ENCODE measurements at regions not wholly inside any gene's neighbourhood (a gene's known extent, or its start where the extent isn't known, plus 50 kb on each side); places are given as distances from the start of the nearest gene placed in this dataset.
"Not testable (repeated sequence)": the region's sequence is repeated elsewhere in the genome, so short reads cannot be mapped to it uniquely, and the experiment has no call there.

DNA sequence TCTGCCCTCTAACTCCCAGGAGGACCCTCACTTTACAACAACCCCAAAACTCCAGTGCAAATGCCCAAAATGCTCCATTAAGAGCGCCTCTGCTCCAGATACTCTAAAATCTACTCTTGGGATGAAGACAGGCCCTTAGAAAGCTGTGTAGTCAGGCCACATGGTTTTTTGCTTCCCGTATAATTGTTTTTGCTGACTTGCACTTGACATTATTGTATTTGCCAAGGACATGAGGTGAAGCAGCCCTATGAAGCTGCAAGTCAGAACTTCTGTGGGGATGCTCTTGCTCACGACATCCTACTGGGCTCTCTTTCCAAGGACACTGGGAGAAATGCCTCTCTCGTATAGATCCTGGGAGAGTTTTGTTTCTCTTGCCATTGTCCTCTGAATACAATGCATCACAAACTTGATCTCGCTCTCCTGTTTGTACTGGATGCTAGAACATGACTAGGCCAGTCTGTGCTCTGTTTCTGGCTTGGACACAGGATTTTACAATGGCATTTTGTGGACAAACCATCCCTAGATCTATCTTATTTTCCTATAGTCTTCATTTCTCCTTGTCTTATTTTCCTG is 177.2 kb upstream of the DTNBP1 start:
- no peak for DNase-seq (ENCODE audit: low spot score)

DNA sequence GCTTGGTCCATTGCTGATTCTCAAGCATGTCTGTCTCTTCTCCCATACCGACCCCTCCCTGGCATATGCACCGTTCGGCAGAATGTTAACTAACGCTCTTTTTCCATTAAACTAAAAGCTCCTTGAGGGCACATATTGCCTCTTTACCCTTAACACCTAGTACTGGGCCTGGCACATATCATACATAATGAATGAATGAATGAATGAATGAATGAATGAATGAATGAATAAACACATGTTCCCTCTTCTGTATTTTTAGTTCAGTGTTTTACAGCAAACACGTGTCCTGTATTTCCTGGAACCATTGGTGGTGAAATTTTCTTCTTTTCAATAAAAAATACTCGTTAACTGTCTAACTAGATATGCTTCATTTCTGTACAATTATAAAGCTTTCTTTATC is 174.4 kb upstream of the DTNBP1 start:
- DNase-seq (ENCODE audit: low spot score): no peak

DNA sequence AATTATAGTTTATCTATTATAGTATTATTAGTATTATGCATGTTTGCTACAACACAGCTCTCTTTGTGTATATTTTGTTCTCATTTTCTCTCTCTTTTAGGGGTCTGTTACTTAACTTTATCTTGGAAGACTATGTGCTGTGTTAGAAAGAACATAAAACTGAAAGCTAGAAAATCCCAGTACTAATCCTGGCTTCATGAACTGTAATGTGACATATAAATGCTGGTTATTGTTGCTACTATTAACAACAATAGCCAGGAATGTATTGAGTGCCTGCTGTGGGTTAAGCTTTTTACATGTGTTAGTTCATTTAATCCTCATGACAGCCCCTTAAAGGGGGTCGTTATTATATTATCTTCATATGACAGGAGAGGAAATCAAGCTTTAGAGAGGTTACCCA is 170.0 kb upstream of the DTNBP1 start:
- DNase-seq (ENCODE audit: low spot score): no peak

DNA sequence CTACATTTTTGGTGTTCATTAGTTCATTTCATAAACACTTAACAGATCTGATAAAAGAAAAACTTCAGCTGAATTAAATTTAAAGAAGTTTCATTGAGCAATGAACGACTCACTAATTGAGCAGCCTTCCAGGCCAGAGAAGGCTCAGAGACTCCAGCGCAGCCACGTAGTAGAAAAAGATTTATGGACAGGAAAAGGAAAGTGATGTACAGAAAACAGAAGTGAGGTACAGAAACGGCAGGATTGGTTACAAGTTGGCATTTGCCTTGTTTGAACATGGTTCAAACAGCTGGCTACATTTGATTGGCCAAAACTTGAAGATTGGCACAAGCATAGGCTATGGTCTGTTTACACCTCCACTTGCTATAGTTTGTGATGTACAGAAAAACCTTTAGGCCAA is 166.3 kb upstream of the DTNBP1 start:
- DNase-seq (ENCODE audit: low spot score): no peak

DNA sequence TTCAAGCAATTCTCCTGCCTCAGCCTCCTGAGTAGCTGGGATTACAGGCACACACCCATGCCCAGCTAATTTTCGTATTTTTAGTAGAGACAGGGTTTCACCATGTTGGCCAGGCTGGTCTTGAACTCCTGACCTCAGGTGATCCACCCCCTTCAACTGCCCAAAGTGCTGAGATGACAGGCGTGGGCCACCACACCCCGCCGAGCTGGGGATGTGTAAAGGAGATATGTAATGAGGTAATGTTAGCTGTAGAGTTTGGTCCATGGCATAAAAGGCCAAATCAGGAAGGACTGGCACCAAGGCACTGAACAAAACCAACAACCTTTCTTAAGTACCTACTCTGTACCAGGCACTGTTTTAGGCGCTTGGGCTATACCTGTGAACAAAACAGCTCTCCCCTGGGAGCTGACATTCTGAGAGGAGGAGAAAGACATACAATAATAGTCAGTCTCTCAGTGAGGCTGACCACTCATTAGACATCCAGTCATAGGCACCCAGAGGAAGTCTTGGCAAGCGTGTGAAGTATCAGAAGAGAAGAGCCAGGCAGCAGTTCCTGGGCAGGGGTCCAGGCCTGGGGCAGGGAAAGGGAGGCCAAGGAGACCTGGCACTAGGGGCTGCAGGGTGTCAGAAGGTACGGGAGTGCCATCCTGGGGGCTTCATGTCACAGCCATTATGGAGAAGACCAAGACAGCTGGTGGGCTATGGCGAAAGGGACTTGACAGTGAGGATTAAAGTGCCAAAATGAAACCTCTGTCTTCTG is 164.8 kb upstream of the DTNBP1 start:
- DNase-seq (ENCODE audit: low spot score): no peak

DNA sequence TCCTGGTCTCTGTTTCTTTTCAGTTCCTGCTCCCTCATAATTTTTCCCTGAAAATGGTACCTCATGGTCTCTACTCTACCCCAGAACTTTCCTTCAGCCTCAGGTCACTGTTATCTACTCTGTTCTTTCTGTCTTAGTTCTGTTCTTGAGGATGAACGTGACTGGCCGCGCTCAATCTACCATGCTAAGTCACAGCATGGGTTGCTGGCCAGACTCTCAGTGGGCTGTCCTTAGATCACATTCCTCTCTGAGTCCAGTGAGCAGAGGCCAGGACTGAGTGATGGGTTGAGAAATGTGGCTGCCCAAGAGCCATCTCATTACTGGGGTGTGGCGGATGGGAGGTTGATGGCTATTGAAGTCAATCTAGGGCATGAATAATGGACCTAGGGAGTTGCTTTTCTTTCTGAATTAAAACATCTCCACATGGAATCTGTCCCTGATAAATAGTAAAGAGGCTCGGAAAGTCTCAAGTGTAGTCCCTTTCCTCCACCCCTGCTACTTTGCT is 164.0 kb upstream of the DTNBP1 start:
- no peak for DNase-seq (ENCODE audit: low spot score)

DNA sequence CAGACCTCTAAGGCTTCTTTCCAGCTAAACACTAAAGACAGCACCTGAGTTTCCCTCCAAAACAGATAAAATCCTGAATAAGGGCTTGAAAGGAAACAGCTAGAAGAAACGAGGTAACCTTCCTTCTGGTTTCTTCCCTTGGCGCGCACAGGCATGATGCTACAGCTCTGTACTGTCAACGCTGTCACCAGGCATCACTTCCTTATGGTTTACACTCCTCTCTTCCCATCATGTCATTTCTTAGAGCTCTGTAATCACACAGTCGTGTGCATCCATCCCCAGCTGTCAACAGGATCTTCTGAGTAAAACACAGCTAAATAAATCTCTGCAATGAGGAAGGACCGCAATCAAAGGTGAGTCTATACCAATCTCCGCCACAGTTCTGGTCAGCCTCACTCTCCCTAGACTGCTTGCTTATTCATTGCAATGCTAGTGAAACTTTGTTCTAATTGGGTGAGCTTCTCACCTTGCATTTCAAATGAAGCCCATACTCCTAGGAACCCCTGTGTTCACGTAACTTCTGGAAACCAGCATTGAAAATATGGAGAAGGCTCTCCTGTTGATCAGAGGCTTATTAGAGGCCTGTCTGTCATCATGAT is 162.6 kb upstream of the DTNBP1 start:
- no peak for DNase-seq (ENCODE audit: low spot score)

DNA sequence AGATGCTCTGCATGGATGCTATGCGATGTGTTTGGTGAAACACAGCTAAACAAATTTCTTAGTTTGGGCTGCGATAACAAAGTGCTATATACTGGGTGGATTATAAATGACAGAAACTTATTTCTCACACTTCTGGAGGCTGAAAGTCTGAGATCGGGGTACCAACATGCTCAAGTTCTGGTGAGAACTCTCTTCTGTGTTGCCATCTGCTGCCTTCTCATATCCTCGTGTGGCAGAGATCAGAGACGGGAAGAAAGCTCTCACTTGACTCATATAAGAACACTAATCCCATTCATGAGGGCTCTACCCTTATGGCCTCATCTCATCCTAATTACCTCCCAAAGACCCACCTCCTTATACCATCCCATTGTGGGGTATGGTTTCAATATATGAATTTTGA is 162.0 kb upstream of the DTNBP1 start:
- no peak for DNase-seq (ENCODE audit: low spot score)

DNA sequence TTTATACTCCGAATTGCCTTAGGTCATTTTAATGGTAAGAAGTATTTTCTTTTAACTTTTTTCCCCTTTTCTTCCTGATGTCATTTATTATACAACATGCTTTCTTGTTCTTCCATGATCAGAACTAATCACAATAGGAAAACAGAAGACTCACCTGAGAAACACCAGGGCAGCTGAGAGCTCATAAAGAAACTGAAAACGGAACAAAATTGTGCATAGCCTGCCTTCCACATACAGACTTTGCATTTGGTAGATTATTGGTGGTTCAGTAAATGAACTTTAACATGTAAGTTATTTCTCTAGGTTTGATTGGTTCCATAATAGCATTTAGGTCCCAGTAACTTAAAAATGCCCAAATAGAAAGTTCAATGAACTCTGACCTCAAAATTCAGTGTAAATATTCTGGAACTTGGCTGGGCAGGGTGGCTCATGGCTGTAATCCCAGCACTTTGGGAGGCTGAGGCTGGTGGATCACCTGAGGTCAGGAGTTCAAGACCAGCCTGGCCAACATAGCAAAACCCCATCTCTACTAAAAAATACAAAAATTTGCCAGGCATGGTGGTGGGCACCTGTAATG is 161.1 kb upstream of the DTNBP1 start:
- no peak for DNase-seq (ENCODE audit: low spot score)

DNA sequence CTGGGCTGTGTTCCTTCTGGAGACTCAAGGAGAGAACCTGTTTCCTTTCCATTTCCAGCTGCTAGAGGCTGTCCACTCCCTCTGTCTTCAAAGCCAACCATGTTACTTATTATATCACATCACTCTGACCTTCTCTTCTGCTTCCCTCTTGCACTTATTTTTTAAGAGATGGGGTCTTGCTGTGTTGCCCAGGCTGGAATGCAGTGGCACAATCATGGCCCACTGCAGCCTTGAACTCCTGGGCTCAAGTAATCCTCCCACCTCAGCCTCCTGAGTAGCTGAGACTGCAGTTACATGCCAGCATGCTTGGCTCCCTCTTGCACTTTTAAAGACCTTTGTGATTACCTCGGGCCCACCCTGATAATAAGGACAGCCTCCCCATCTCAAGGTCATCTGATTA is 160.0 kb upstream of the DTNBP1 start:
- DNase-seq (ENCODE audit: low spot score): no peak

DNA sequence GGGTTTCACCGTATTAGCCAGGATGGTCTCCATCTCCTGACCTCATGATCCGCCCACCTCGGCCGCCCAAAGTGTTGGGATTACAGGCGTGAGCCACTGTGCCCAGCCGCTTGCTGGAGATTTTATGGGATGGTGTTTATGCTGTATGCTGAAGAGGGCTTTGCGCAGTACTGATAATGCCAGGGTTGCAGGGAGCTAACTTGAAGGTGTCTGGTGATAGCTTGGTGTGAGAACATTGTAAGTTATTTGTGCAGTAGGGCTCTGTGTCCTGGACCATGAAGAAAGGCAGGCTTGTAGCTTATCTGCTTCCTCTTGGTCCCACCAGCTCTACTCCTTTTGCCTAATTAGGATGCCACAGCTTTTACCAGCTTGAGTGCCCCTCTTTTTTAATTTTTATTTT is 157.0 kb upstream of the DTNBP1 start:
- no peak for DNase-seq (ENCODE audit: low spot score)

DNA sequence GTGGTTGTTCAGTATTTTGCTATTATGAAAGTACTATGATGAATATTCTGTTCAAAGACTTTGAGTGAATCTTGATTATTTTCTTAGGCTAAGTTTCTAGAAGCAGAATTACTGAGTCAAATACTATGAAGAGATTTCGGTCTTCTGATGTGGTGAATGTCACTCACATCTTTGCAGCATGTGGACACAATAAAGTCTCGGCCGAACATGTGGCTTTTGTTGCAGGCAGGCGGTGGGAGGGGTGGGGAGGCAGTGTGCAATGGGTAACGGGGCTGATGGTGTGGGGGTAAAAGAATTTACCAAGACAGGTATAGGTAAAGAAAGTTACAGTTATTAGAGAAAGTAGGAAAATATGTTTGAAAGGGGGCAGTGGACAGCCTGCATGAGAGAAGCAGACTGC is 156.4 kb upstream of the DTNBP1 start:
- no peak for DNase-seq (ENCODE audit: low spot score)

DNA sequence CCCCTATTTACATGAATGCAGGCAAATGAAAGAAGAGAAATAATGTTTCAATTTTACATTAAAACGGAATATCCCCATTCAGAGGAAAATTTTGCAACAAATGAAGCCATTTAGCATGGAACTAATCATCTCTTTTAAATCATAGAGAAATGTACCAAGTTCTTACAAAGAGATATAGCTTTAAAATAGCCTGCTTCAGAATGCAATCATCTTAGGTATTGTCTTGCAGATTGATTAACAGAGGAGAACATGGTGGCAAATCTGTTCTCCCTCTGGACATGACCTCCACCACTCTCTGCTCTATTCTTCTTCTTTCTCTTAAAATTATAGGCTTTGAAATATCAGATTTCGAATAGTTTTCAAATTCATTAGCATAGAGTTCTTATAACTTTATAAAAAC is 155.7 kb upstream of the DTNBP1 start:
- DNase-seq (ENCODE audit: low spot score): no peak

DNA sequence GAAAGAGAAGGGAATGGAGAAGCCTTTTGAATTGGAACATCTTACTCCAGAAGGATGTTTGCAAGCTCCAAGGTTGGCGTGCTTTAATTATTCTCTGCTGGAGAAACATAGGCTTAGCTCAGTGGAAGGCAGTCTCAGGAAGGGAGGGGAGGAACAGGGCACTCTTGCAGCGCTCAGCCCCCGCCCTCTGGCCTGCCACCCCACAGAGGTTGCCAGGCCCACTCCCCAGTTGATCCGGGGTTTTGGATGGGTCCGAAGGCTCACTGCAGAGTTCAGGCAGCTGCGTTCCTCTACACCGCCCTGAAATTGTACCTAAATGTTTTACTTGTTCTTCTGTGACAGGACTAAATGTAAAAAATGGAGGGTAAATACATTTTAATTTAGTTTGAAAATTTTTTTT is 155.2 kb upstream of the DTNBP1 start:
- no peak for DNase-seq (ENCODE audit: low spot score)

DNA sequence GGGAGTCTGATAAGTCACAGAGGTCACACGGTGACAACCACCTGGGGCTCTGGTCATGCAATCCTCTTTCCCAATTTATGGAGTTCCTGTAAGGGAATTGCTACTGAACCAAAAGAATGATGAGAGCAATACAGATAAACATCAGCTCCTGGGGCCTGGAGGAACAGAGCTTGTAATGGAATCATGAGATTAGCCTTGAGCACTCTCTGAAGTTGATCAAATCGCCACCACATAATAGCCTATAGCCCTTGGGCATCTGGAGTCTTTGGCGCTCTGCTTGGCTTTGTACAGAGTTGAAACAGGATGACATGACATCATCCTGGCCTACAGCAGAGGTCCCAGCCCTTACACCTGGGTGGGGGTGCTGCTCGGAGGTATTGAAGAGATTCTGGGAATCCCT is 154.3 kb upstream of the DTNBP1 start:
- DNase-seq (ENCODE audit: low spot score): no peak

DNA sequence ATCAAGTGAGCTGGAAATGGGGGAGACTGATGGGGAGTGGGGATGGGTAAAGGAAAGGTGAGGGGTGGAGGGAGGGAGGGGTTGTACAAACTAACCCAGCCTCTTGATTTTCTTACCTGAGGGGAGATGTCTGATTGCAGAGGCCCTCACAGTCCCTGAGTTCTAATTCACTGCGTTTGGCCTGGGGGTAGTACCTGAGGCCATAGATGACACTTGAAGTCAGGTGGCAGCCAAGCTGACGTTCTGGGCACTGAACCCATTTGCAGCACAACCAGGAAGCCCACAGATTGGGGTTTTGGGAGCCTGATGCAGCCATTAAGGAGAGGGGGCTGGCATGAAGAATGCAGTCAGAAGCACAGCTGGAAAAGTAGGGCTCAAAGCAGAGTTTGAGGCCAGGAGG is 153.8 kb upstream of the DTNBP1 start:
- no peak for DNase-seq (ENCODE audit: low spot score)

DNA sequence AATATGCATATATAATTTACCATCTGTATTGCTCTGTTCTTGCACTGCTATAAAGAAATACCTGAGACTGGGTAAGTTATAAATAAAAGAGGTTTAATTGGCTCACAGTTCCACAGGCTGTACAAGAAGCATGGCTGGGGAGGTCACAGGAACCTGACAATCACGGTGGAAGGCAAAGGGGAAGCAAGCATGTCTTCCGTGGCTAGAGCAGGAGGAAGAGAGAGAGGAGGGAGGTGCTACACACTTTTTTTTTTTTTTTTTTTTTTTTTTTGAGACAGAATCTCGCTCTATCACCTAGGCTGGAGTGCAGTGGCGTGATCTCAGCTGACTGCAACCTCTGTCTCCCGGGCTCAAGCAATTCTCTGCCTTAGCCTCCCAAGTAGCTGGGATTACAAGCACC is 150.9 kb upstream of the DTNBP1 start:
- DNase-seq (ENCODE audit: low spot score): not testable (repeated sequence)

DNA sequence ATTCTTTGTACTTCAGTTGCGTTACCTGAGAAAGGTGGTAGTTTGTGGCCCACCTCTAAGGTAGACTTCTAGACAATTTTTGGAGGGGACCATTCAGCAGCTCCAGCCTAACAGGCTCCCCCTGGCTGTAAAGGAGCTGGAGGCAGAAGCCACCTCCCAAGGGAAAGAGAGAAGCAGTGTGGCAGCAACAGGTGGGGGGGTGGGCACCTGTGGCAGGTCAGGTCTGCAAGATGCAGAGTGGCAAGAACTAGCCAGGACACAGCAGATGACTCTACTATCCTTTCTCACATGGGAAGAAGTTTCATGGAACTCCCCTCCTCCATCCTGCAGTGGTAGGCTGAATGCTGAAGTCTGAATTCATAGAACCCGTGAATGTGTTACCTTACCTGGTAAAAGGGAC is 148.3 kb upstream of the DTNBP1 start:
- DNase-seq (ENCODE audit: low spot score): no peak

DNA sequence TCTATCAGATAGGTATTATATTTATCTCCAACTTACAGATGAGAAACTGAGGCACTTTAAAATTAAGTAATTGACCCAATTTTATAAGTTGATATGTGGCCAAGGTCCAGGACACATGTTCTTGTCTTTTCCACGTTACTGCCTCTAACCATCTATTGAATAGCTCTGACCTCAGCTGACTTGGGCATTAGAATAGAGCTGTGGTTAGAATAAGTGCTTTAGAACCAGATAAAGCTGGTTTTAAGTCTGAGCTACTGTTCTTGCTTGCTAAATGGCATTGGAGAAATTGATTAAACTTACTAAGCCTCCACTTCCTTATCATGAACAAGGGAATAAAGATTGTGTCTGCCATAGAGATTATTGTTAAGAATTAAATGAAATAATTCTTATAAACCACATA is 147.8 kb upstream of the DTNBP1 start:
- DNase-seq (ENCODE audit: low spot score): no peak

DNA sequence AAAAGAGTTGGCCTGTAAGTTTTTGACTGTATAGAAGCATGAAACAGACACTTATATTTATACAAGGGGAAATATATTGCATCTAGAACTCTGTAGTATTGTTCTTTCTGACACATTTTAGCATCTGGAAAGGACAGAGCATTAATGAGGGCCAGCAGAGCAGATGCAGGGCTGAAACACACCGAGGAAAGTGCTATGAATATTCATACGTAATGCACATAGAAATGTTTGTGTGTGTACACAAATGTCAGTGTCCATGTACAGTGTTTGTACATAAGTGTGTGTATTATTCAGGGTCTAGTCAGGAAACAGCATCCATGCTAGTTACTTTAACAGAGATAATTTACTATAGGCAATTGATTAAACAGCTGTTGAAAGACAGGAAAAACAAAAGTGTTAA is 146.5 kb upstream of the DTNBP1 start:
- no peak for DNase-seq (ENCODE audit: low spot score)

DNA sequence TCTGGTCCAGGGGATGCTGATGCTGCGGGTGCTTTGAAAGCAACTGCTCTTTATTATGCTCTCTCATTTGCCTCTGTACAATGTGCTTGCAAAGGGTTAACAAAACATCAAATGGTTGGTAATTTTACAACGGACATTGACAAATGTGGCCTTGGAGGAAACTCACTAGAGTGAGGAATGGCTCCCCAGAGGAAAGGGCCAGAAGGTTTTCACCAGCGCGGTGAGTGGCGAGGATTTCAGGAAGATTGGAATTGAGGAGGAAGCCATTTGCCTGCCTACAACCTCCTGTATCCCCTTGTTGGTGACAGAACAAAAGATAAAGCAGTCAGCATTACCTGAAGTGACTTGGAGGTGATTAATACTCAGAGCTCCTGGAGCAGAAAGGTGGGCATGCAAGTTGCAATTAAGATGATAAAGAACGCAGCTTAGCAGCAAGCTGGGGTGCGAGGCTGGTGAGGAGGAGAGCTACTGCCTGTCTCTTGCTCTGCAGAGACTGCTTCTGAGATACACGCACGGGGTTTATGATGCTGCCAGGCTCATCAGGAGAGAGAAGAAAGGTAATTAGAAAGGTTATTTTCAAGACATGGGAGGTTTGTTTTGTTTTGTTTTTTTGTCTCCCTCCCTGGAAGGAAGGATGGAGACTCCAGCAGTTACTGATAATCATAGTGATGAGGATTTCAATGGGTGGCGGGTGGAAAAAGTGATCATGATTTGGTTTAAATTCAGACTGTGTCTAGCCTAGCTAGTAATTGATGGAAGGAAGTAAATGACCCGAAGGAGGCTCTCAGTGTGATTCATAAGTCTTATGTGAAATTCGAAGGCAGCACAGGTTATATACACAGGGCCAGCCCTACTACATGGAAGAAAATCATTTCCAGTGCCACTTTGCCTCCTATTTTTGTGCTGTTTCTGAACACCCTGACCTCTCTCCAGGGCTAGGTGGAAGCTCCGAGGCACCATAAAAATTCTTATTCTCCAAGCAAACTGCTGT is 141.6 kb upstream of the DTNBP1 start:
- DNase-seq (ENCODE audit: low spot score): no peak

DNA sequence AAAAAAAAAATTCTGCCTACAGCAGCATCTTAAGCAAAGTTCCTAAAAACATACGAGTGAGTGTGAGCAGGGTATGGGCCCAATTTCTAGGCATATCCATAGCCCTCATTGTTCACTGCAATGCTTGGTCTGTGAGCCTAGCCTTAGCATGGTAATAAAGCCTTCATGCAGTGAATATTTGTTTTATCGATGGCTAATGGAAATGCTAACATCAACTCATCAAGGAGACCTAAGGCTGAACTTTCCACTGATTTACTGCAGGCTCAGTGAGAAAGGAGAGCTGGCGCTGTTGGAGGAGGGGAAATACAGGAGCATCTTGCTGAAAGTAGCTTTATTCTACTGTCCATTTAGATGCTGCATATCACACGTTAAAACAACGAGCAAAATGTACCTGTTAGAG is 139.6 kb upstream of the DTNBP1 start:
- DNase-seq (ENCODE audit: low spot score): no peak

All from kidney capillary endothelial cell (primary cell).